ENCODE measurements at regions not wholly inside any gene's neighbourhood (a gene's known extent, or its start where the extent isn't known, plus 50 kb on each side); places are given as distances from the start of the nearest gene placed in this dataset.

DNA sequence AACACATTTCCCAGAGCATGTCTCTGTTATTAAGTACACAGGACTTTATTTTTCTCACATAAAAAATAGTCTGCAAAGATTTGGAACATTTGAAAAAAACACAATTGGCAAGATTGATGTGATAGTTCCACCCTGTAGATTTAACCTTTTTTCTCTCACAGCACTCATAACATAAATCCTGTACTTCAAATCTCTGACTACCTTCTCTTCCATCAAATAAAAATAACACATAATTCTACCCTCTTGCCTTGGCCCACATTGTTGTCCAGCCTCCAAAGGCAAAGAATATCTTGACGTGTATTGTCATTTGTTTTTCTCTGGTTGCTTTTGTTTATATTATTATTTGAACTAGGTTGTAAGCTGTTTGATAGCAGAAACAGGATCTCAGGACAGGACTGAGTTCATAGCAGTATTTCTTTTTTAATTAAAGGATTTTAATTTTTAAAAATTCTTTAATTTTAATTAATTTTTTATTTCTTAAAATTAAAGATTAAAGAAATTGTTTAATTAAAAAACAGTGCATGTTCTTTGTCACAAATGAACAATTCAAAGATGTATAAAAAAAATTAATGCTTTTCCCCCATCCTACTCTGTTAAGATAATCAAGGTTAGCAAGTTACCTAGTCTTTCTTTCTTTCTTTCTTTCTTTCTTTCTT, 69.1 kb upstream of the PCSK1 start:
- TF ChIP-seq POLR2AphosphoS5 (IDR thresholded peaks at IDR 0.05) (no peak), SMC3 (conservative IDR thresholded peaks at IDR 0.05; ENCODE audit: poor library complexity) (no peak), RAD21 (conservative IDR thresholded peaks at IDR 0.05) (no peak), TAF1 (IDR thresholded peaks at IDR 0.05; ENCODE audit: low read depth) (no peak)
- TF ChIP-seq, protein P1, sequence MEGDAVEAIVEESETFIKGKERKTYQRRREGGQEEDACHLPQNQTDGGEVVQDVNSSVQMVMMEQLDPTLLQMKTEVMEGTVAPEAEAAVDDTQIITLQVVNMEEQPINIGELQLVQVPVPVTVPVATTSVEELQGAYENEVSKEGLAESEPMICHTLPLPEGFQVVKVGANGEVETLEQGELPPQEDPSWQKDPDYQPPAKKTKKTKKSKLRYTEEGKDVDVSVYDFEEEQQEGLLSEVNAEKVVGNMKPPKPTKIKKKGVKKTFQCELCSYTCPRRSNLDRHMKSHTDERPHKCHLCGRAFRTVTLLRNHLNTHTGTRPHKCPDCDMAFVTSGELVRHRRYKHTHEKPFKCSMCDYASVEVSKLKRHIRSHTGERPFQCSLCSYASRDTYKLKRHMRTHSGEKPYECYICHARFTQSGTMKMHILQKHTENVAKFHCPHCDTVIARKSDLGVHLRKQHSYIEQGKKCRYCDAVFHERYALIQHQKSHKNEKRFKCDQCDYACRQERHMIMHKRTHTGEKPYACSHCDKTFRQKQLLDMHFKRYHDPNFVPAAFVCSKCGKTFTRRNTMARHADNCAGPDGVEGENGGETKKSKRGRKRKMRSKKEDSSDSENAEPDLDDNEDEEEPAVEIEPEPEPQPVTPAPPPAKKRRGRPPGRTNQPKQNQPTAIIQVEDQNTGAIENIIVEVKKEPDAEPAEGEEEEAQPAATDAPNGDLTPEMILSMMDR (IDR thresholded peaks at IDR 0.05; ENCODE audit: poor library complexity, severe bottlenecking) = no peak
